ENCODE measurements at regions not wholly inside any gene's neighbourhood (a gene's known extent, or its start where the extent isn't known, plus 50 kb on each side); places are given as distances from the start of the nearest gene placed in this dataset.

DNA sequence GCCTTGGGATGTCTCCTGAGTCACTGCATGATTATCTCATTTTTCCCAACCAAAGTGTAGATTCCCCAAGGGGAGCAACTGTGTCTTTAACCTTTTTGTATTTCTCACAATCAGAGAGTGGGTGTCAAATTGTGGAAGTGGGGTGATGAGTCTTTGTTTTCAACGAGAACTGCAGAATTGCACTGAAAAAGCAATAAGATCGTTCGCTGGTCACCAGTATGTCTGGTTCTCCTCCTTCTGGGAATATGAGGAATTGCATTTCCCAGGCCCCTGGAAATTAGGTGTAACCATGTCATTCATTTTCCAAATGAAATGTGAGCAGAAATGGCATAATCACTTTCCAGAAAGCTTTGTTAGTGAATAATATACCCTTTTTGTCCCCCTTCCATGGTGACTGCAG, 326.9 kb downstream of the GPAM start:
- H3K27ac Mint-ChIP-seq = no peak overlapping the region
- no peak overlapping the region for H3K4me3 Mint-ChIP-seq
- ATAC-seq (peak; percentile 38; the same call in 1 of the 2 replicates), DNase-seq (ENCODE audit: low spot score) (no peak)
- ChIA-PET POLR2A (no interaction called here), CTCF (no interaction called here)
- TF ChIP-seq, protein P1, sequence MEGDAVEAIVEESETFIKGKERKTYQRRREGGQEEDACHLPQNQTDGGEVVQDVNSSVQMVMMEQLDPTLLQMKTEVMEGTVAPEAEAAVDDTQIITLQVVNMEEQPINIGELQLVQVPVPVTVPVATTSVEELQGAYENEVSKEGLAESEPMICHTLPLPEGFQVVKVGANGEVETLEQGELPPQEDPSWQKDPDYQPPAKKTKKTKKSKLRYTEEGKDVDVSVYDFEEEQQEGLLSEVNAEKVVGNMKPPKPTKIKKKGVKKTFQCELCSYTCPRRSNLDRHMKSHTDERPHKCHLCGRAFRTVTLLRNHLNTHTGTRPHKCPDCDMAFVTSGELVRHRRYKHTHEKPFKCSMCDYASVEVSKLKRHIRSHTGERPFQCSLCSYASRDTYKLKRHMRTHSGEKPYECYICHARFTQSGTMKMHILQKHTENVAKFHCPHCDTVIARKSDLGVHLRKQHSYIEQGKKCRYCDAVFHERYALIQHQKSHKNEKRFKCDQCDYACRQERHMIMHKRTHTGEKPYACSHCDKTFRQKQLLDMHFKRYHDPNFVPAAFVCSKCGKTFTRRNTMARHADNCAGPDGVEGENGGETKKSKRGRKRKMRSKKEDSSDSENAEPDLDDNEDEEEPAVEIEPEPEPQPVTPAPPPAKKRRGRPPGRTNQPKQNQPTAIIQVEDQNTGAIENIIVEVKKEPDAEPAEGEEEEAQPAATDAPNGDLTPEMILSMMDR (IDR thresholded peaks at IDR 0.05) = peak; percentile 29; the same call in 1 of the 2 replicates
- no peak for TF ChIP-seq ZNF232 (CRISPR knock-in tag; IDR thresholded peaks at IDR 0.05)
- H3K27me3 Mint-ChIP-seq (ENCODE audit: low read depth) = no peaks in the 10 kb centered on the region
- peaks cover 9% of the 10 kb centered on the region for H3K4me1 Mint-ChIP-seq
- no peaks in the 10 kb centered on the region for H3K36me3 Mint-ChIP-seq
- H3K9me3 Mint-ChIP-seq = peaks cover 7% of the 10 kb centered on the region

- ChIA-PET POLR2A (no interaction called here), CTCF (no interaction called here)
- peaks cover 31% of the 10 kb centered on the region for H3K4me1 Mint-ChIP-seq
- no peak for TF ChIP-seq E2F4 (CRISPR knock-in tag; IDR thresholded peaks at IDR 0.05; ENCODE audit: borderline replicate concordance, low read depth)
- TF ChIP-seq KAT7 (CRISPR knock-in tag; IDR thresholded peaks at IDR 0.05; ENCODE audit: borderline replicate concordance) = no peak
- TF ChIP-seq ZNF232 (CRISPR knock-in tag; IDR thresholded peaks at IDR 0.05) = no peak
- no peak for TF ChIP-seq TEAD1 (CRISPR knock-in tag; IDR thresholded peaks at IDR 0.05)
- TF ChIP-seq, protein P2, sequence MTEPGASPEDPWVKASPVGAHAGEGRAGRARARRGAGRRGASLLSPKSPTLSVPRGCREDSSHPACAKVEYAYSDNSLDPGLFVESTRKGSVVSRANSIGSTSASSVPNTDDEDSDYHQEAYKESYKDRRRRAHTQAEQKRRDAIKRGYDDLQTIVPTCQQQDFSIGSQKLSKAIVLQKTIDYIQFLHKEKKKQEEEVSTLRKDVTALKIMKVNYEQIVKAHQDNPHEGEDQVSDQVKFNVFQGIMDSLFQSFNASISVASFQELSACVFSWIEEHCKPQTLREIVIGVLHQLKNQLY (CRISPR knock-in tag; IDR thresholded peaks at IDR 0.05) = no peak
- TF ChIP-seq HMGA2 (CRISPR knock-in tag; IDR thresholded peaks at IDR 0.05) = no peak
- TF ChIP-seq NFATC4 (CRISPR knock-in tag; IDR thresholded peaks at IDR 0.05) = no peak
- no peak for TF ChIP-seq AFF4 (CRISPR knock-in tag; IDR thresholded peaks at IDR 0.05; ENCODE audit: borderline replicate concordance)
- TF ChIP-seq ZBTB21 (CRISPR knock-in tag; IDR thresholded peaks at IDR 0.05; ENCODE audit: borderline replicate concordance) = no peak
- TF ChIP-seq, protein P3, sequence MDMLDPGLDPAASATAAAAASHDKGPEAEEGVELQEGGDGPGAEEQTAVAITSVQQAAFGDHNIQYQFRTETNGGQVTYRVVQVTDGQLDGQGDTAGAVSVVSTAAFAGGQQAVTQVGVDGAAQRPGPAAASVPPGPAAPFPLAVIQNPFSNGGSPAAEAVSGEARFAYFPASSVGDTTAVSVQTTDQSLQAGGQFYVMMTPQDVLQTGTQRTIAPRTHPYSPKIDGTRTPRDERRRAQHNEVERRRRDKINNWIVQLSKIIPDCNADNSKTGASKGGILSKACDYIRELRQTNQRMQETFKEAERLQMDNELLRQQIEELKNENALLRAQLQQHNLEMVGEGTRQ (CRISPR knock-in tag; IDR thresholded peaks at IDR 0.05) = no peak
- TF ChIP-seq, protein P4, sequence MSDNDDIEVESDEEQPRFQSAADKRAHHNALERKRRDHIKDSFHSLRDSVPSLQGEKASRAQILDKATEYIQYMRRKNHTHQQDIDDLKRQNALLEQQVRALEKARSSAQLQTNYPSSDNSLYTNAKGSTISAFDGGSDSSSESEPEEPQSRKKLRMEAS (CRISPR knock-in tag; IDR thresholded peaks at IDR 0.05) = no peak
- no peak for TF ChIP-seq IRF2 (CRISPR knock-in tag; IDR thresholded peaks at IDR 0.05; ENCODE audit: borderline replicate concordance, low read depth)
- TF ChIP-seq, protein P5, sequence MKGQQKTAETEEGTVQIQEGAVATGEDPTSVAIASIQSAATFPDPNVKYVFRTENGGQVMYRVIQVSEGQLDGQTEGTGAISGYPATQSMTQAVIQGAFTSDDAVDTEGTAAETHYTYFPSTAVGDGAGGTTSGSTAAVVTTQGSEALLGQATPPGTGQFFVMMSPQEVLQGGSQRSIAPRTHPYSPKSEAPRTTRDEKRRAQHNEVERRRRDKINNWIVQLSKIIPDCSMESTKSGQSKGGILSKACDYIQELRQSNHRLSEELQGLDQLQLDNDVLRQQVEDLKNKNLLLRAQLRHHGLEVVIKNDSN (CRISPR knock-in tag; IDR thresholded peaks at IDR 0.05) = no peak
- no peak for TF ChIP-seq FOXP4 (CRISPR knock-in tag; IDR thresholded peaks at IDR 0.05)
- TF ChIP-seq, protein P6, sequence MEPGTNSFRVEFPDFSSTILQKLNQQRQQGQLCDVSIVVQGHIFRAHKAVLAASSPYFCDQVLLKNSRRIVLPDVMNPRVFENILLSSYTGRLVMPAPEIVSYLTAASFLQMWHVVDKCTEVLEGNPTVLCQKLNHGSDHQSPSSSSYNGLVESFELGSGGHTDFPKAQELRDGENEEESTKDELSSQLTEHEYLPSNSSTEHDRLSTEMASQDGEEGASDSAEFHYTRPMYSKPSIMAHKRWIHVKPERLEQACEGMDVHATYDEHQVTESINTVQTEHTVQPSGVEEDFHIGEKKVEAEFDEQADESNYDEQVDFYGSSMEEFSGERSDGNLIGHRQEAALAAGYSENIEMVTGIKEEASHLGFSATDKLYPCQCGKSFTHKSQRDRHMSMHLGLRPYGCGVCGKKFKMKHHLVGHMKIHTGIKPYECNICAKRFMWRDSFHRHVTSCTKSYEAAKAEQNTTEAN (CRISPR knock-in tag; IDR thresholded peaks at IDR 0.05) = no peak
- no peak for TF ChIP-seq OVOL2 (CRISPR knock-in tag; IDR thresholded peaks at IDR 0.05; ENCODE audit: borderline replicate concordance)
- TF ChIP-seq ZNF219 (CRISPR knock-in tag; IDR thresholded peaks at IDR 0.05; ENCODE audit: borderline replicate concordance) = no peak
- no peak overlapping the region for H3K27ac Mint-ChIP-seq
- H3K4me3 Mint-ChIP-seq = no peak overlapping the region
- no peak for DNase-seq (ENCODE audit: low spot score)
- H3K27me3 Mint-ChIP-seq (ENCODE audit: low read depth) = no peaks in the 10 kb centered on the region
- no peak for ATAC-seq
- peaks cover 33% of the 10 kb centered on the region for H3K9me3 Mint-ChIP-seq
- H3K36me3 Mint-ChIP-seq = peaks cover 12% of the 10 kb centered on the region
These were observed 318.0 kb downstream of the GPAM start for GRCh38 chr10:111865550-111865949.

Measured in WTC11 (cell line).